ENCODE measurements at regions not wholly inside any gene's neighbourhood (a gene's known extent, or its start where the extent isn't known, plus 50 kb on each side); places are given as distances from the start of the nearest gene placed in this dataset.

GRCh38 chr13:90039516-90039915 lies 1308.0 kb upstream of the MIR17HG start:
- no peaks in the 10 kb centered on the region for H3K4me1 Mint-ChIP-seq

More at GRCh38 chr13:90039516-90039915, 1308.0 kb upstream of the MIR17HG start:
- Histone ChIP-seq H3K4me2 (no peak overlapping the region), H2AFZ (no peak overlapping the region), H3K27me3 (ENCODE audit: insufficient read depth) (no peaks in the 10 kb centered on the region), H3K9me2 (ENCODE audit: insufficient read depth) (no peaks in the 10 kb centered on the region), H3F3A (replicated peaks; ENCODE audit: low read depth) (no peaks in the 10 kb centered on the region), H3K27ac (ENCODE audit: low read depth) (no peak overlapping the region), H3K4me1 (ENCODE audit: insufficient read depth) (no peaks in the 10 kb centered on the region), H3K4me3 (no peak overlapping the region), H3K79me2 (replicated peaks; ENCODE audit: insufficient read depth) (no peaks in the 10 kb centered on the region), H3K36me3 (ENCODE audit: insufficient read depth) (no peaks in the 10 kb centered on the region), H4K20me1 (replicated peaks; ENCODE audit: insufficient read depth) (no peaks in the 10 kb centered on the region)
- Mint-ChIP-seq H3K27me3 (ENCODE audit: insufficient read depth, low read depth, poor library complexity) (no peaks in the 10 kb centered on the region), H3K4me3 (no peak overlapping the region), H3K27ac (no peak overlapping the region), H3K36me3 (ENCODE audit: low read depth) (peaks cover 3% of the 10 kb centered on the region; the same call in 1 of the 3 replicates), H3K9me3 (peaks cover 7% of the 10 kb centered on the region; the same call in 2 of the 3 replicates)
- TF ChIP-seq EZH2 (IDR thresholded peaks at IDR 0.05; ENCODE audit: low read depth, unreplicated experiment) (no peak), NANOG (IDR thresholded peaks at IDR 0.05; ENCODE audit: borderline replicate concordance) (no peak), STAT1 (IDR thresholded peaks at IDR 0.05; ENCODE audit: unreplicated experiment) (no peak), JUNB (IDR thresholded peaks at IDR 0.05; ENCODE audit: unreplicated experiment) (no peak), ZNF114 (CRISPR knock-in tag; IDR thresholded peaks at IDR 0.05) (no peak), EZH2phosphoT487 (IDR thresholded peaks at IDR 0.05; ENCODE audit: unreplicated experiment) (no peak), POLR2AphosphoS5 (IDR thresholded peaks at IDR 0.05; ENCODE audit: low read depth) (no peak), CREB1 (CRISPR knock-in tag; IDR thresholded peaks at IDR 0.05; ENCODE audit: low read depth) (no peak), ZNF331 (CRISPR knock-in tag; IDR thresholded peaks at IDR 0.05; ENCODE audit: low read depth) (no peak), CTCF (conservative IDR thresholded peaks at IDR 0.05; ENCODE audit: low read depth in 2 of 2) (no peak)
- TF ChIP-seq, protein P1, sequence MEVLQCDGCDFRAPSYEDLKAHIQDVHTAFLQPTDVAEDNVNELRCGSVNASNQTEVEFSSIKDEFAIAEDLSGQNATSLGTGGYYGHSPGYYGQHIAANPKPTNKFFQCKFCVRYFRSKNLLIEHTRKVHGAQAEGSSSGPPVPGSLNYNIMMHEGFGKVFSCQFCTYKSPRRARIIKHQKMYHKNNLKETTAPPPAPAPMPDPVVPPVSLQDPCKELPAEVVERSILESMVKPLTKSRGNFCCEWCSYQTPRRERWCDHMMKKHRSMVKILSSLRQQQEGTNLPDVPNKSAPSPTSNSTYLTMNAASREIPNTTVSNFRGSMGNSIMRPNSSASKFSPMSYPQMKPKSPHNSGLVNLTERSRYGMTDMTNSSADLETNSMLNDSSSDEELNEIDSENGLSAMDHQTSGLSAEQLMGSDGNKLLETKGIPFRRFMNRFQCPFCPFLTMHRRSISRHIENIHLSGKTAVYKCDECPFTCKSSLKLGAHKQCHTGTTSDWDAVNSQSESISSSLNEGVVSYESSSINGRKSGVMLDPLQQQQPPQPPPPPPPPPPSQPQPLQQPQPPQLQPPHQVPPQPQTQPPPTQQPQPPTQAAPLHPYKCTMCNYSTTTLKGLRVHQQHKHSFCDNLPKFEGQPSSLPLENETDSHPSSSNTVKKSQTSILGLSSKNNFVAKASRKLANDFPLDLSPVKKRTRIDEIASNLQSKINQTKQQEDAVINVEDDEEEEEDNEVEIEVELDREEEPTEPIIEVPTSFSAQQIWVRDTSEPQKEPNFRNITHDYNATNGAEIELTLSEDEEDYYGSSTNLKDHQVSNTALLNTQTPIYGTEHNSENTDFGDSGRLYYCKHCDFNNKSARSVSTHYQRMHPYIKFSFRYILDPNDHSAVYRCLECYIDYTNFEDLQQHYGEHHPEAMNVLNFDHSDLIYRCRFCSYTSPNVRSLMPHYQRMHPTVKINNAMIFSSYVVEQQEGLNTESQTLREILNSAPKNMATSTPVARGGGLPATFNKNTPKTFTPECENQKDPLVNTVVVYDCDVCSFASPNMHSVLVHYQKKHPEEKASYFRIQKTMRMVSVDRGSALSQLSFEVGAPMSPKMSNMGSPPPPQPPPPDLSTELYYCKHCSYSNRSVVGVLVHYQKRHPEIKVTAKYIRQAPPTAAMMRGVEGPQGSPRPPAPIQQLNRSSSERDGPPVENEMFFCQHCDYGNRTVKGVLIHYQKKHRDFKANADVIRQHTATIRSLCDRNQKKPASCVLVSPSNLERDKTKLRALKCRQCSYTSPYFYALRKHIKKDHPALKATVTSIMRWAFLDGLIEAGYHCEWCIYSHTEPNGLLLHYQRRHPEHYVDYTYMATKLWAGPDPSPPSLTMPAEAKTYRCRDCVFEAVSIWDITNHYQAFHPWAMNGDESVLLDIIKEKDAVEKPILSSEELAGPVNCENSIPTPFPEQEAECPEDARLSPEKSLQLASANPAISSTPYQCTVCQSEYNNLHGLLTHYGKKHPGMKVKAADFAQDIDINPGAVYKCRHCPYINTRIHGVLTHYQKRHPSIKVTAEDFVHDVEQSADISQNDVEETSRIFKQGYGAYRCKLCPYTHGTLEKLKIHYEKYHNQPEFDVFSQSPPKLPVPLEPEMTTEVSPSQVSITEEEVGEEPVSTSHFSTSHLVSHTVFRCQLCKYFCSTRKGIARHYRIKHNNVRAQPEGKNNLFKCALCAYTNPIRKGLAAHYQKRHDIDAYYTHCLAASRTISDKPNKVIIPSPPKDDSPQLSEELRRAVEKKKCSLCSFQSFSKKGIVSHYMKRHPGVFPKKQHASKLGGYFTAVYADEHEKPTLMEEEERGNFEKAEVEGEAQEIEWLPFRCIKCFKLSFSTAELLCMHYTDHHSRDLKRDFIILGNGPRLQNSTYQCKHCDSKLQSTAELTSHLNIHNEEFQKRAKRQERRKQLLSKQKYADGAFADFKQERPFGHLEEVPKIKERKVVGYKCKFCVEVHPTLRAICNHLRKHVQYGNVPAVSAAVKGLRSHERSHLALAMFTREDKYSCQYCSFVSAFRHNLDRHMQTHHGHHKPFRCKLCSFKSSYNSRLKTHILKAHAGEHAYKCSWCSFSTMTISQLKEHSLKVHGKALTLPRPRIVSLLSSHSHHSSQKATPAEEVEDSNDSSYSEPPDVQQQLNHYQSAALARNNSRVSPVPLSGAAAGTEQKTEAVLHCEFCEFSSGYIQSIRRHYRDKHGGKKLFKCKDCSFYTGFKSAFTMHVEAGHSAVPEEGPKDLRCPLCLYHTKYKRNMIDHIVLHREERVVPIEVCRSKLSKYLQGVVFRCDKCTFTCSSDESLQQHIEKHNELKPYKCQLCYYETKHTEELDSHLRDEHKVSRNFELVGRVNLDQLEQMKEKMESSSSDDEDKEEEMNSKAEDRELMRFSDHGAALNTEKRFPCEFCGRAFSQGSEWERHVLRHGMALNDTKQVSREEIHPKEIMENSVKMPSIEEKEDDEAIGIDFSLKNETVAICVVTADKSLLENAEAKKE (CRISPR knock-in tag; IDR thresholded peaks at IDR 0.05) = no peak
- TF ChIP-seq, protein P2, sequence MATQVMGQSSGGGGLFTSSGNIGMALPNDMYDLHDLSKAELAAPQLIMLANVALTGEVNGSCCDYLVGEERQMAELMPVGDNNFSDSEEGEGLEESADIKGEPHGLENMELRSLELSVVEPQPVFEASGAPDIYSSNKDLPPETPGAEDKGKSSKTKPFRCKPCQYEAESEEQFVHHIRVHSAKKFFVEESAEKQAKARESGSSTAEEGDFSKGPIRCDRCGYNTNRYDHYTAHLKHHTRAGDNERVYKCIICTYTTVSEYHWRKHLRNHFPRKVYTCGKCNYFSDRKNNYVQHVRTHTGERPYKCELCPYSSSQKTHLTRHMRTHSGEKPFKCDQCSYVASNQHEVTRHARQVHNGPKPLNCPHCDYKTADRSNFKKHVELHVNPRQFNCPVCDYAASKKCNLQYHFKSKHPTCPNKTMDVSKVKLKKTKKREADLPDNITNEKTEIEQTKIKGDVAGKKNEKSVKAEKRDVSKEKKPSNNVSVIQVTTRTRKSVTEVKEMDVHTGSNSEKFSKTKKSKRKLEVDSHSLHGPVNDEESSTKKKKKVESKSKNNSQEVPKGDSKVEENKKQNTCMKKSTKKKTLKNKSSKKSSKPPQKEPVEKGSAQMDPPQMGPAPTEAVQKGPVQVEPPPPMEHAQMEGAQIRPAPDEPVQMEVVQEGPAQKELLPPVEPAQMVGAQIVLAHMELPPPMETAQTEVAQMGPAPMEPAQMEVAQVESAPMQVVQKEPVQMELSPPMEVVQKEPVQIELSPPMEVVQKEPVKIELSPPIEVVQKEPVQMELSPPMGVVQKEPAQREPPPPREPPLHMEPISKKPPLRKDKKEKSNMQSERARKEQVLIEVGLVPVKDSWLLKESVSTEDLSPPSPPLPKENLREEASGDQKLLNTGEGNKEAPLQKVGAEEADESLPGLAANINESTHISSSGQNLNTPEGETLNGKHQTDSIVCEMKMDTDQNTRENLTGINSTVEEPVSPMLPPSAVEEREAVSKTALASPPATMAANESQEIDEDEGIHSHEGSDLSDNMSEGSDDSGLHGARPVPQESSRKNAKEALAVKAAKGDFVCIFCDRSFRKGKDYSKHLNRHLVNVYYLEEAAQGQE (IDR thresholded peaks at IDR 0.05; ENCODE audit: unreplicated experiment) = no peak
- TF ChIP-seq, protein P3, sequence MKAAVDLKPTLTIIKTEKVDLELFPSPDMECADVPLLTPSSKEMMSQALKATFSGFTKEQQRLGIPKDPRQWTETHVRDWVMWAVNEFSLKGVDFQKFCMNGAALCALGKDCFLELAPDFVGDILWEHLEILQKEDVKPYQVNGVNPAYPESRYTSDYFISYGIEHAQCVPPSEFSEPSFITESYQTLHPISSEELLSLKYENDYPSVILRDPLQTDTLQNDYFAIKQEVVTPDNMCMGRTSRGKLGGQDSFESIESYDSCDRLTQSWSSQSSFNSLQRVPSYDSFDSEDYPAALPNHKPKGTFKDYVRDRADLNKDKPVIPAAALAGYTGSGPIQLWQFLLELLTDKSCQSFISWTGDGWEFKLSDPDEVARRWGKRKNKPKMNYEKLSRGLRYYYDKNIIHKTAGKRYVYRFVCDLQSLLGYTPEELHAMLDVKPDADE (IDR thresholded peaks at IDR 0.05) = no peak
- DNase-seq (ENCODE audit: low spot score) (no peak), ATAC-seq (no peak)

Measured in GM23338 (cell line).